UCSD-AML1 (cell line): ENCODE measurements at regions not wholly inside any gene's neighbourhood (a gene's known extent, or its start where the extent isn't known, plus 50 kb on each side); places are given as distances from the start of the nearest gene placed in this dataset.
"Not testable (repeated sequence)": the region's sequence is repeated elsewhere in the genome, so short reads cannot be mapped to it uniquely, and the experiment has no call there.

Experiments used
- DNase-seq: peaks from one replicate; lab custom pipeline; 2025; ENCODE audit not compliant: unreplicated experiment; lab: John Stamatoyannopoulos, UW

GRCh38 chr15:93748710-93749109 lies 482.7 kb upstream of the MCTP2 start:
- no peak for DNase-seq

- not testable (repeated sequence) for DNase-seq
Observed at GRCh38 chr15:93734976-93735375, 496.4 kb upstream of the MCTP2 start.

GRCh38 chr15:93730724-93731123 lies 500.6 kb upstream of the MCTP2 start:
- no peak for DNase-seq

GRCh38 chr15:93722165-93722564 lies 509.2 kb upstream of the MCTP2 start:
- no peak for DNase-seq

- DNase-seq = no peak
Observed at GRCh38 chr15:93720607-93721006, 510.8 kb upstream of the MCTP2 start.

GRCh38 chr15:93719921-93720351 lies 511.4 kb upstream of the MCTP2 start:
- DNase-seq = no peak

GRCh38 chr15:93716615-93717231 lies 514.6 kb upstream of the MCTP2 start:
- DNase-seq = no peak

GRCh38 chr15:93709708-93710107 lies 521.7 kb upstream of the MCTP2 start:
- DNase-seq = no peak

- no peak for DNase-seq
Observed at GRCh38 chr15:93708724-93709445, 522.5 kb upstream of the MCTP2 start.

GRCh38 chr15:93707751-93708150 lies 523.6 kb upstream of the MCTP2 start:
- no peak for DNase-seq

GRCh38 chr15:93706495-93707292 lies 524.7 kb upstream of the MCTP2 start:
- no peak for DNase-seq

GRCh38 chr15:93705753-93706455 lies 525.5 kb upstream of the MCTP2 start:
- no peak for DNase-seq

- no peak for DNase-seq
Observed at GRCh38 chr15:93703092-93703739, 528.1 kb upstream of the MCTP2 start.

- DNase-seq = no peak
Observed at GRCh38 chr15:93700051-93700450, 531.3 kb upstream of the MCTP2 start.

- no peak for DNase-seq
Observed at GRCh38 chr15:93694033-93694432, 537.3 kb upstream of the MCTP2 start.

- DNase-seq = no peak
Observed at GRCh38 chr15:93683651-93684050, 547.7 kb upstream of the MCTP2 start.

- no peak for DNase-seq
Observed at GRCh38 chr15:93671387-93671943, 559.9 kb upstream of the MCTP2 start.

- no peak for DNase-seq
Observed at GRCh38 chr15:93670931-93671330, 560.4 kb upstream of the MCTP2 start.

GRCh38 chr15:93664213-93664956 lies 567.0 kb upstream of the MCTP2 start:
- DNase-seq = no peak
